ENCODE measurements at regions not wholly inside any gene's neighbourhood (a gene's known extent, or its start where the extent isn't known, plus 50 kb on each side); places are given as distances from the start of the nearest gene placed in this dataset.

GRCh38 chr11:93940395-93940794 lies 80.8 kb upstream of the HEPHL1 start:
- POLR2A ChIA-PET = no interaction called here
- Mint-ChIP-seq H3K27me3 (peaks cover 2% of the 10 kb centered on the region), H3K4me3 (no peak overlapping the region)

GRCh38 chr11:93942176-93942575 lies 79.0 kb upstream of the HEPHL1 start:
- no peaks in the 10 kb centered on the region for H3K4me1 Mint-ChIP-seq
- CTCF ChIA-PET = no interaction called here

More at GRCh38 chr11:93940395-93940794, 80.8 kb upstream of the HEPHL1 start:
- TF ChIP-seq, protein P1, sequence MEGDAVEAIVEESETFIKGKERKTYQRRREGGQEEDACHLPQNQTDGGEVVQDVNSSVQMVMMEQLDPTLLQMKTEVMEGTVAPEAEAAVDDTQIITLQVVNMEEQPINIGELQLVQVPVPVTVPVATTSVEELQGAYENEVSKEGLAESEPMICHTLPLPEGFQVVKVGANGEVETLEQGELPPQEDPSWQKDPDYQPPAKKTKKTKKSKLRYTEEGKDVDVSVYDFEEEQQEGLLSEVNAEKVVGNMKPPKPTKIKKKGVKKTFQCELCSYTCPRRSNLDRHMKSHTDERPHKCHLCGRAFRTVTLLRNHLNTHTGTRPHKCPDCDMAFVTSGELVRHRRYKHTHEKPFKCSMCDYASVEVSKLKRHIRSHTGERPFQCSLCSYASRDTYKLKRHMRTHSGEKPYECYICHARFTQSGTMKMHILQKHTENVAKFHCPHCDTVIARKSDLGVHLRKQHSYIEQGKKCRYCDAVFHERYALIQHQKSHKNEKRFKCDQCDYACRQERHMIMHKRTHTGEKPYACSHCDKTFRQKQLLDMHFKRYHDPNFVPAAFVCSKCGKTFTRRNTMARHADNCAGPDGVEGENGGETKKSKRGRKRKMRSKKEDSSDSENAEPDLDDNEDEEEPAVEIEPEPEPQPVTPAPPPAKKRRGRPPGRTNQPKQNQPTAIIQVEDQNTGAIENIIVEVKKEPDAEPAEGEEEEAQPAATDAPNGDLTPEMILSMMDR (IDR thresholded peaks at IDR 0.05) = no peak
- intact Hi-C loops (cut with micrococcal nuclease) = no loop called here
- Mint-ChIP-seq H3K4me1 (no peaks in the 10 kb centered on the region), H3K27ac (no peak overlapping the region), H3K36me3 (ENCODE audit: low read depth) (no peaks in the 10 kb centered on the region), H3K9me3 (no peaks in the 10 kb centered on the region)
- CTCF ChIA-PET = no interaction called here
- ATAC-seq (ENCODE audit: low read depth) = no peak
- DNase-seq = no peak

GRCh38 chr11:93945596-93945995 lies 75.6 kb upstream of the HEPHL1 start:
- Mint-ChIP-seq H3K36me3 (ENCODE audit: low read depth) (no peaks in the 10 kb centered on the region), H3K27me3 (peaks cover under 1% of the 10 kb centered on the region), H3K4me3 (no peak overlapping the region), H3K27ac (no peak overlapping the region), H3K9me3 (no peaks in the 10 kb centered on the region), H3K4me1 (no peaks in the 10 kb centered on the region)
- ChIA-PET POLR2A (no interaction called here), CTCF (no interaction called here)
- ATAC-seq (ENCODE audit: low read depth) = no peak
- intact Hi-C loops (cut with micrococcal nuclease) = no loop called here
- DNase-seq = no peak
- TF ChIP-seq, protein P1 (IDR thresholded peaks at IDR 0.05) = no peak

More at GRCh38 chr11:93942176-93942575, 79.0 kb upstream of the HEPHL1 start:
- intact Hi-C loops (cut with micrococcal nuclease) = no loop called here
- no peaks in the 10 kb centered on the region for H3K9me3 Mint-ChIP-seq
- TF ChIP-seq, protein P1 (IDR thresholded peaks at IDR 0.05) = no peak
- no peak for ATAC-seq (ENCODE audit: low read depth)
- H3K27me3 Mint-ChIP-seq = peaks cover 2% of the 10 kb centered on the region
- POLR2A ChIA-PET = no interaction called here
- no peak overlapping the region for H3K27ac Mint-ChIP-seq
- no peak overlapping the region for H3K4me3 Mint-ChIP-seq
- DNase-seq = no peak
- no peaks in the 10 kb centered on the region for H3K36me3 Mint-ChIP-seq (ENCODE audit: low read depth)

DNA sequence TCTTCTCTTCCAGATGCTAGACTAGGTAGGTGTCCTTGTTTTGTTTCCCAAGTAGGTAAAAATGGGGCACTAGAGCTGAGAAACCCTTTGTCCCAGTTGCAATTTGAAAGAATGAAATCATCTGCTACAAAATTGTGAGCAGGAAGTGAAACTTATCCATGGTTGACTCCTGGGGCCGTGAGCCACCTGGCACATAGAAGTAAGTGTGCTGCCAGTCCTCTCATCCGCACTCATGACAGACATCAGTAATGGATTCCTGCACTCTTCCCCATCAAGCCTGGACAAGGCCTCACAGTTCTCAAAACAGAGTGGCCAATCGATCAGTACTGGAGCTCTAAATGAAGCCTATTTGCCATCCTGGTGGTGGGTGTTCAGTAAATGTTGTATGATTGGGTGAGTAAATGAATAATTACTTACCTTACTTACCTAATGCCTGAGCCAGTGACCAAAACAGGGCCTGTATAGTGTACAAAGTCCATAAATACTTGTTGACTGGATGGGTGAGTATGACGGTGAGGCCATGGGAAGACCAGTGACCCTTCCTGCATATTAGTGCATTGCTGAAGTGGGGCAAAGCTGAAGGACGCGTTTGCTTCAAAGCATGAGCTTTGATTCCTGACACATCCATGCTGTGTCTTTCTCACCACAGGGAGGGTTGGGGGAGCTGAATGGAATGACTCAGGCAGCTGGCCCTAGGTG lies 68.9 kb upstream of the HEPHL1 start:
- peaks cover 8% of the 10 kb centered on the region for H3K9me3 Mint-ChIP-seq
- H3K27me3 Mint-ChIP-seq = peaks cover 1% of the 10 kb centered on the region
- DNase-seq (no peak), ATAC-seq (ENCODE audit: low read depth) (no peak)
- TF ChIP-seq, protein P1 (IDR thresholded peaks at IDR 0.05) = no peak
- intact Hi-C loops (cut with micrococcal nuclease) = no loop called here
- CTCF ChIA-PET = no interaction called here
- POLR2A ChIA-PET = no interaction called here
- no peak overlapping the region for H3K27ac Mint-ChIP-seq
- H3K4me3 Mint-ChIP-seq = no peak overlapping the region
- no peaks in the 10 kb centered on the region for H3K4me1 Mint-ChIP-seq
- no peaks in the 10 kb centered on the region for H3K36me3 Mint-ChIP-seq (ENCODE audit: low read depth)

- POLR2A ChIA-PET = no interaction called here
- H3K27me3 Mint-ChIP-seq = peaks cover 1% of the 10 kb centered on the region
- ATAC-seq (ENCODE audit: low read depth) = no peak
- intact Hi-C loops (cut with micrococcal nuclease) = no loop called here
- no peak overlapping the region for H3K4me3 Mint-ChIP-seq
- H3K36me3 Mint-ChIP-seq (ENCODE audit: low read depth) = no peaks in the 10 kb centered on the region
- DNase-seq = no peak
- no peaks in the 10 kb centered on the region for H3K4me1 Mint-ChIP-seq
- H3K27ac Mint-ChIP-seq = no peak overlapping the region
- CTCF ChIA-PET = no interaction called here
- peaks cover 8% of the 10 kb centered on the region for H3K9me3 Mint-ChIP-seq
- TF ChIP-seq, protein P1 (IDR thresholded peaks at IDR 0.05) = no peak
Measured at GRCh38 chr11:93957397-93957952, 63.7 kb upstream of the HEPHL1 start.

All from activated B cell treated with CpG ODN at 0.5 μM for 24 hours (primary cell).